ENCODE measurements at regions not wholly inside any gene's neighbourhood (a gene's known extent, or its start where the extent isn't known, plus 50 kb on each side); places are given as distances from the start of the nearest gene placed in this dataset.

GRCh38 chr18:42576124-42576523 is 539.4 kb downstream of the RIT2 start:
- Histone ChIP-seq H3K9ac (ENCODE audit: low read depth in 1 of 2, low read length in 2 of 2) (no peak overlapping the region), H3K27me3 (ENCODE audit: control insufficient read depth in 1 of 2, insufficient read depth in 2 of 2, low read length in 2 of 2) (no peaks in the 10 kb centered on the region), H3K27ac (ENCODE audit: low read depth, low read length) (no peak overlapping the region), H3K4me3 (ENCODE audit: low read depth in 1 of 2, low read length in 2 of 2) (no peak overlapping the region), H3K4me1 (ENCODE audit: control insufficient read depth in 1 of 2, insufficient read depth in 2 of 2, low read length in 2 of 2) (no peaks in the 10 kb centered on the region), H3K36me3 (ENCODE audit: control insufficient read depth in 1 of 2, insufficient read depth in 2 of 2, low read length in 2 of 2) (no peaks in the 10 kb centered on the region), H3K9me3 (ENCODE audit: control insufficient read depth in 1 of 2, low read length in 2 of 2) (no peaks in the 10 kb centered on the region)

- H3K9me3 ChIP-seq (ENCODE audit: control insufficient read depth in 1 of 2, low read length in 2 of 2) = no peaks in the 10 kb centered on the region
- no peaks in the 10 kb centered on the region for H3K36me3 ChIP-seq (ENCODE audit: control insufficient read depth in 1 of 2, insufficient read depth in 2 of 2, low read length in 2 of 2)
- H3K27me3 ChIP-seq (ENCODE audit: control insufficient read depth in 1 of 2, insufficient read depth in 2 of 2, low read length in 2 of 2) = peaks cover 2 to 5% of the 10 kb centered on the region in 2 donors
- no peak overlapping the region for H3K9ac ChIP-seq (ENCODE audit: low read depth in 1 of 2, low read length in 2 of 2)
- no peaks in the 10 kb centered on the region for H3K4me1 ChIP-seq (ENCODE audit: control insufficient read depth in 1 of 2, insufficient read depth in 2 of 2, low read length in 2 of 2)
- H3K4me3 ChIP-seq (ENCODE audit: low read depth in 1 of 2, low read length in 2 of 2) = no peak overlapping the region
- no peak overlapping the region for H3K27ac ChIP-seq (ENCODE audit: low read depth, low read length)
These were observed 536.7 kb downstream of the RIT2 start for GRCh38 chr18:42578792-42579191.

GRCh38 chr18:42582266-42582665 is 533.2 kb downstream of the RIT2 start:
- Histone ChIP-seq H3K9ac (ENCODE audit: low read depth in 1 of 2, low read length in 2 of 2) (no peak overlapping the region), H3K27ac (ENCODE audit: low read depth, low read length) (no peak overlapping the region), H3K36me3 (ENCODE audit: control insufficient read depth in 1 of 2, insufficient read depth in 2 of 2, low read length in 2 of 2) (no peaks in the 10 kb centered on the region), H3K27me3 (ENCODE audit: control insufficient read depth in 1 of 2, insufficient read depth in 2 of 2, low read length in 2 of 2) (peaks cover 2 to 5% of the 10 kb centered on the region in 2 donors), H3K4me3 (ENCODE audit: low read depth in 1 of 2, low read length in 2 of 2) (no peak overlapping the region), H3K9me3 (ENCODE audit: control insufficient read depth in 1 of 2, low read length in 2 of 2) (no peaks in the 10 kb centered on the region), H3K4me1 (ENCODE audit: control insufficient read depth in 1 of 2, insufficient read depth in 2 of 2, low read length in 2 of 2) (no peaks in the 10 kb centered on the region)

- Histone ChIP-seq H3K4me1 (ENCODE audit: control insufficient read depth in 1 of 2, insufficient read depth in 2 of 2, low read length in 2 of 2) (no peaks in the 10 kb centered on the region), H3K9ac (ENCODE audit: low read depth in 1 of 2, low read length in 2 of 2) (no peak overlapping the region), H3K27me3 (ENCODE audit: control insufficient read depth in 1 of 2, insufficient read depth in 2 of 2, low read length in 2 of 2) (peaks cover 2 to 5% of the 10 kb centered on the region in 2 donors), H3K36me3 (ENCODE audit: control insufficient read depth in 1 of 2, insufficient read depth in 2 of 2, low read length in 2 of 2) (no peaks in the 10 kb centered on the region), H3K4me3 (ENCODE audit: low read depth in 1 of 2, low read length in 2 of 2) (no peak overlapping the region), H3K27ac (ENCODE audit: low read depth, low read length) (no peak overlapping the region), H3K9me3 (ENCODE audit: control insufficient read depth in 1 of 2, low read length in 2 of 2) (no peaks in the 10 kb centered on the region)
These were observed 532.2 kb downstream of the RIT2 start for GRCh38 chr18:42583283-42583731.

GRCh38 chr18:42586601-42587000 is 528.9 kb downstream of the RIT2 start:
- Histone ChIP-seq H3K27ac (ENCODE audit: low read depth, low read length) (no peak overlapping the region), H3K4me3 (ENCODE audit: low read depth in 1 of 2, low read length in 2 of 2) (no peak overlapping the region), H3K9ac (ENCODE audit: low read depth in 1 of 2, low read length in 2 of 2) (no peak overlapping the region), H3K27me3 (ENCODE audit: control insufficient read depth in 1 of 2, insufficient read depth in 2 of 2, low read length in 2 of 2) (peaks cover 2 to 5% of the 10 kb centered on the region in 2 donors), H3K9me3 (ENCODE audit: control insufficient read depth in 1 of 2, low read length in 2 of 2) (no peaks in the 10 kb centered on the region), H3K4me1 (ENCODE audit: control insufficient read depth in 1 of 2, insufficient read depth in 2 of 2, low read length in 2 of 2) (no peaks in the 10 kb centered on the region), H3K36me3 (ENCODE audit: control insufficient read depth in 1 of 2, insufficient read depth in 2 of 2, low read length in 2 of 2) (no peaks in the 10 kb centered on the region)

- Histone ChIP-seq H3K4me1 (ENCODE audit: control insufficient read depth in 1 of 2, insufficient read depth in 2 of 2, low read length in 2 of 2) (no peaks in the 10 kb centered on the region), H3K9ac (ENCODE audit: low read depth in 1 of 2, low read length in 2 of 2) (no peak overlapping the region), H3K4me3 (ENCODE audit: low read depth in 1 of 2, low read length in 2 of 2) (no peak overlapping the region), H3K36me3 (ENCODE audit: control insufficient read depth in 1 of 2, insufficient read depth in 2 of 2, low read length in 2 of 2) (no peaks in the 10 kb centered on the region), H3K27ac (ENCODE audit: low read depth, low read length) (no peak overlapping the region), H3K9me3 (ENCODE audit: control insufficient read depth in 1 of 2, low read length in 2 of 2) (no peaks in the 10 kb centered on the region), H3K27me3 (ENCODE audit: control insufficient read depth in 1 of 2, insufficient read depth in 2 of 2, low read length in 2 of 2) (no peaks in the 10 kb centered on the region)
These were observed 526.7 kb downstream of the RIT2 start for GRCh38 chr18:42588786-42589185.

- Histone ChIP-seq H3K9me3 (ENCODE audit: control insufficient read depth in 1 of 2, low read length in 2 of 2) (no peaks in the 10 kb centered on the region), H3K27ac (ENCODE audit: low read depth, low read length) (no peak overlapping the region), H3K9ac (ENCODE audit: low read depth in 1 of 2, low read length in 2 of 2) (no peak overlapping the region), H3K4me1 (ENCODE audit: control insufficient read depth in 1 of 2, insufficient read depth in 2 of 2, low read length in 2 of 2) (no peaks in the 10 kb centered on the region), H3K27me3 (ENCODE audit: control insufficient read depth in 1 of 2, insufficient read depth in 2 of 2, low read length in 2 of 2) (no peaks in the 10 kb centered on the region), H3K4me3 (ENCODE audit: low read depth in 1 of 2, low read length in 2 of 2) (no peak overlapping the region), H3K36me3 (ENCODE audit: control insufficient read depth in 1 of 2, insufficient read depth in 2 of 2, low read length in 2 of 2) (no peaks in the 10 kb centered on the region)
These were observed 510.7 kb downstream of the RIT2 start for GRCh38 chr18:42604820-42605219.

- H3K36me3 ChIP-seq (ENCODE audit: control insufficient read depth in 1 of 2, insufficient read depth in 2 of 2, low read length in 2 of 2) = no peaks in the 10 kb centered on the region
- no peaks in the 10 kb centered on the region for H3K27me3 ChIP-seq (ENCODE audit: control insufficient read depth in 1 of 2, insufficient read depth in 2 of 2, low read length in 2 of 2)
- no peak overlapping the region for H3K4me3 ChIP-seq (ENCODE audit: low read depth in 1 of 2, low read length in 2 of 2)
- H3K27ac ChIP-seq (ENCODE audit: low read depth, low read length) = no peak overlapping the region
- H3K9ac ChIP-seq (ENCODE audit: low read depth in 1 of 2, low read length in 2 of 2) = no peak overlapping the region
- no peaks in the 10 kb centered on the region for H3K4me1 ChIP-seq (ENCODE audit: control insufficient read depth in 1 of 2, insufficient read depth in 2 of 2, low read length in 2 of 2)
- H3K9me3 ChIP-seq (ENCODE audit: control insufficient read depth in 1 of 2, low read length in 2 of 2) = no peaks in the 10 kb centered on the region
These were observed 508.5 kb downstream of the RIT2 start for GRCh38 chr18:42606886-42607495.

GRCh38 chr18:42611134-42611533 is 504.4 kb downstream of the RIT2 start:
- Histone ChIP-seq H3K4me3 (ENCODE audit: low read depth in 1 of 2, low read length in 2 of 2) (no peak overlapping the region), H3K9me3 (ENCODE audit: control insufficient read depth in 1 of 2, low read length in 2 of 2) (no peaks in the 10 kb centered on the region), H3K4me1 (ENCODE audit: control insufficient read depth in 1 of 2, insufficient read depth in 2 of 2, low read length in 2 of 2) (no peaks in the 10 kb centered on the region), H3K27me3 (ENCODE audit: control insufficient read depth in 1 of 2, insufficient read depth in 2 of 2, low read length in 2 of 2) (no peaks in the 10 kb centered on the region), H3K36me3 (ENCODE audit: control insufficient read depth in 1 of 2, insufficient read depth in 2 of 2, low read length in 2 of 2) (no peaks in the 10 kb centered on the region), H3K27ac (ENCODE audit: low read depth, low read length) (no peak overlapping the region), H3K9ac (ENCODE audit: low read depth in 1 of 2, low read length in 2 of 2) (no peak overlapping the region)

- Histone ChIP-seq H3K9me3 (ENCODE audit: control insufficient read depth in 1 of 2, low read length in 2 of 2) (no peaks in the 10 kb centered on the region), H3K9ac (ENCODE audit: low read depth in 1 of 2, low read length in 2 of 2) (no peak overlapping the region), H3K4me3 (ENCODE audit: low read depth in 1 of 2, low read length in 2 of 2) (no peak overlapping the region), H3K27ac (ENCODE audit: low read depth, low read length) (no peak overlapping the region), H3K27me3 (ENCODE audit: control insufficient read depth in 1 of 2, insufficient read depth in 2 of 2, low read length in 2 of 2) (no peaks in the 10 kb centered on the region), H3K4me1 (ENCODE audit: control insufficient read depth in 1 of 2, insufficient read depth in 2 of 2, low read length in 2 of 2) (no peaks in the 10 kb centered on the region), H3K36me3 (ENCODE audit: control insufficient read depth in 1 of 2, insufficient read depth in 2 of 2, low read length in 2 of 2) (no peaks in the 10 kb centered on the region)
These were observed 500.7 kb downstream of the RIT2 start for GRCh38 chr18:42614619-42615293.
